Transverse colon (tissue), 4 donors: ENCODE measurements at regions not wholly inside any gene's neighbourhood (a gene's known extent, or its start where the extent isn't known, plus 50 kb on each side); places are given as distances from the start of the nearest gene placed in this dataset.

Experiments used
- DNase-seq: peaks from one replicate; pipeline ENCODE4 v3.0.0-alpha.2; 2019
- H3K27ac ChIP-seq, 4 donors: fragments of 200-600 bp; sonication (generic); 2 replicates each; pipeline ENCODE4 v1.5.1; 2016 to 2018; ENCODE audit warnings: inconsistent platforms in 4 of 4
- H3K27me3 ChIP-seq: fragments of 200-600 bp; sonication (generic); 2 replicates; pipeline ENCODE4 v1.5.1; 2017; ENCODE audit warnings: inconsistent platforms
- H3K36me3 ChIP-seq, 4 donors: fragments of 200-600 bp; sonication (generic); 2 replicates each; pipeline ENCODE4 v1.5.1; 2017 to 2019; ENCODE audit warnings: inconsistent platforms in 4 of 4
- H3K4me1 ChIP-seq, 4 donors: fragments of 200-600 bp; sonication (generic); 2 replicates each; pipeline ENCODE4 v1.5.1; 2017 to 2020; ENCODE audit warnings: inconsistent platforms in 4 of 4
- H3K4me3 ChIP-seq, 4 donors: fragments of 200-600 bp; sonication (generic); 1 replicate in 1 of 4; 2 replicates in 3 of 4; pipeline versions ENCODE4 v1.5.1 to v1.6.1; 2017 to 2019; ENCODE audit warnings: inconsistent platforms in 4 of 4
- H3K9me3 ChIP-seq, 2 donors: fragments of 200-600 bp; sonication (generic); 2 replicates each; pipeline ENCODE4 v1.5.1; 2017 to 2019; ENCODE audit warnings: inconsistent platforms in 2 of 2
- EP300 ChIP-seq: sonication (generic); formaldehyde crosslinking; IDR thresholded peaks from one replicate; pipeline ENCODE4 v1.6.1; 2017; ENCODE audit warnings: antibody characterized with exemption, low read depth
- POLR2A ChIP-seq: fragments of 450-650 bp; IDR thresholded peaks from one replicate; pipeline ENCODE4 v1.6.1; 2016; ENCODE audit warnings: antibody characterized with exemption, mild to moderate bottlenecking, moderate library complexity
- POLR2AphosphoS5 ChIP-seq, 3 donors: sonication (generic); formaldehyde crosslinking; IDR thresholded peaks; one replicate each; pipeline ENCODE4 v1.6.1; 2016; ENCODE audit warnings: antibody characterized with exemption in 3 of 3
- WGBS, 2 donors: methylation state at CpG; one replicate each; pipeline ENCODE4 v1.1.5; 2018; ENCODE audit warnings: low coverage in 1 of 2; 5-methylcytosine and 5-hydroxymethylcytosine counted together
- in situ Hi-C, 4 donors: fragments of 200-750 bp; cut with MboI; loops; one replicate each; pipeline versions ENCODE4 v1.15.0 to v1.15.1; 2017; ENCODE audit warnings: low sequenced_read_pairs in 3 of 4, low pct_ligation_motif_present in 1 of 4, low pct_unique_long_range_greater_than_20kb in 1 of 4
- intact Hi-C: fragments of 100-400 bp; cut with DNase I; formaldehyde crosslinking; loops from one replicate; pipeline ENCODE4 v1.15.1; 2023; ENCODE audit warnings: low total_unique reads
- TF ChIP-seq, protein P1 (sequence below), 5 experiments: fragments of 200-600 bp in 3 of 5; fragments of 450-650 bp in 2 of 5; sonication (generic) in 3 of 5; IDR thresholded peaks; 1 replicate in 2 of 5; 2 replicates in 3 of 5; pipeline ENCODE4 v1.5.1; 2016 to 2017; ENCODE audit warnings: antibody characterized with exemption in 5 of 5, inconsistent platforms in 3 of 5, mild to moderate bottlenecking in 2 of 5, moderate library complexity in 1 of 5

DNA sequence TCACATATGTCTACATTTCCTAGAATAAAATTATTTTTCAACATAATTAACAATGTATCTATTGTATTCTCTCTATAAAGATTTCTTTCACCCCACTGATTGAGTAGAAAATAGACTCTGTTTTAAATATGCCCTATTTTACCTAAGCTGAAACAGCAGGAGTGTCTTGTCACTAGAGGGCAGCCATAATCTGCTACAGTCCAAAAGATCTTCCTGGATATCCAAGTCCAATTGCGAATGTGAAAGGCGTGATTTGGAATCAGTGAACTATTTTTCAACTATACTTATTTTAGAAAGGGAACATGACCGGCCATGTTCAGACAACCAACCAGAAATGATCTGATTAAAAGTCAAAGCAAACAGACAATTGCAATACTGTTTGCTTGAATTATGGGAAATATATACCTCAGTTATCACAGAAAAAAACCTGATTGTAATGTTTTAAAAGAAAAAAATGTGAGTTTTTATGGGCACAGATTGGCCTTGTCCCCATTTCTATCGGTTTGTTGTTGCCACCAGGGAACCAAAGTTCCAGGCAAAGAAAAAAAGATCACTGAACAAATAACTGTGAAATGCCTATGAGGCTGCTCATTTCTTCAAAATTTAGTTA is 1211.0 kb upstream of the ADGRL4 start:
- no peak overlapping the region for H3K27ac ChIP-seq
- intact Hi-C loops = no loop called here
- WGBS, 2 donors = 13 to 16% methylated on average over 4 of the region's 4 CpGs

DNA sequence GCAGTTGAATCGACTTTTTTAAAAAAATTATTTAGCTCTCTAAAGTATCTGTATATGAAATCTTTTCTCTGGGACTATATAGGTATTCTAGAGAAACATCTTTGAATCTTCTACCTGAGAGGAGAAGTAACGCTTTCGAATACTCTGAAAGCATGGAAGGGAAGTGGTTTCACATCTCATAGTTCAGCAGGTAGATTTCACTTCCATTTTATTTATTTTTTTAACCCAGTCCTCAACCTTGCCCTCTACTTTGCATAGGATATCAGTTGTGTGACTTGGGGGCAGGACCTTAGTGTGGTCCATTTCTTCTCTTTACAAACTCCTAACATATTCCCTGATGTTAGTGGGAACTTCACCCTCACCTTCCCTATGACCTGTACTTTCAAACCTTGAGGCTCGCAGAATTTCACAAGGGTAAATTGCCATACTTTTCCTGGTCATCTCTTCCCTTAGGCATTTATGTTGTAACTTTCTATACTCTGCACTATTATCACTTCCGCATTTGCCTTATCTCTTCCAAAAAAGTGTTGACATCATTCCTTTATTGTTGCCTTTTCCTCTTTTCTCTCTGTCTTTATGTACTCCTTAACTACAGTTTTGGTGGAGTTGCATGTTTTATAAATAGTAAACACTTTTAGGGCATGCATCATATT is 1208.5 kb upstream of the ADGRL4 start:
- TF ChIP-seq EP300 (no peak), POLR2A (no peak), POLR2AphosphoS5 (IDR thresholded peaks at IDR 0.05) (no peak)
- TF ChIP-seq, protein P1, sequence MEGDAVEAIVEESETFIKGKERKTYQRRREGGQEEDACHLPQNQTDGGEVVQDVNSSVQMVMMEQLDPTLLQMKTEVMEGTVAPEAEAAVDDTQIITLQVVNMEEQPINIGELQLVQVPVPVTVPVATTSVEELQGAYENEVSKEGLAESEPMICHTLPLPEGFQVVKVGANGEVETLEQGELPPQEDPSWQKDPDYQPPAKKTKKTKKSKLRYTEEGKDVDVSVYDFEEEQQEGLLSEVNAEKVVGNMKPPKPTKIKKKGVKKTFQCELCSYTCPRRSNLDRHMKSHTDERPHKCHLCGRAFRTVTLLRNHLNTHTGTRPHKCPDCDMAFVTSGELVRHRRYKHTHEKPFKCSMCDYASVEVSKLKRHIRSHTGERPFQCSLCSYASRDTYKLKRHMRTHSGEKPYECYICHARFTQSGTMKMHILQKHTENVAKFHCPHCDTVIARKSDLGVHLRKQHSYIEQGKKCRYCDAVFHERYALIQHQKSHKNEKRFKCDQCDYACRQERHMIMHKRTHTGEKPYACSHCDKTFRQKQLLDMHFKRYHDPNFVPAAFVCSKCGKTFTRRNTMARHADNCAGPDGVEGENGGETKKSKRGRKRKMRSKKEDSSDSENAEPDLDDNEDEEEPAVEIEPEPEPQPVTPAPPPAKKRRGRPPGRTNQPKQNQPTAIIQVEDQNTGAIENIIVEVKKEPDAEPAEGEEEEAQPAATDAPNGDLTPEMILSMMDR (IDR thresholded peaks at IDR 0.05) = no peak
- no peak overlapping the region for H3K4me3 ChIP-seq
- DNase-seq = no peak
- H3K27ac ChIP-seq = no peak overlapping the region
- intact Hi-C loops = no loop called here
- WGBS, 2 donors = 75 to 78% methylated on average over 5 of the region's 5 CpGs
- no peaks in the 10 kb centered on the region for H3K27me3 ChIP-seq
- no peaks in the 10 kb centered on the region for H3K4me1 ChIP-seq
- H3K9me3 ChIP-seq = no peaks in the 10 kb centered on the region
- in situ Hi-C loops = no loop called here
- no peaks in the 10 kb centered on the region for H3K36me3 ChIP-seq

More for the DNA sequence above, 1211.0 kb upstream of the ADGRL4 start:
- Histone ChIP-seq H3K36me3 (no peaks in the 10 kb centered on the region), H3K27me3 (no peaks in the 10 kb centered on the region), H3K4me1 (no peaks in the 10 kb centered on the region), H3K9me3 (no peaks in the 10 kb centered on the region), H3K4me3 (no peak overlapping the region)
- TF ChIP-seq POLR2AphosphoS5 (IDR thresholded peaks at IDR 0.05) (no peak), POLR2A (no peak), EP300 (no peak)
- TF ChIP-seq, protein P1 (IDR thresholded peaks at IDR 0.05) = peak in 4 of 5 experiments; percentile 6 to 19 (median 14)
- DNase-seq = no peak
- in situ Hi-C loops = no loop called here

DNA sequence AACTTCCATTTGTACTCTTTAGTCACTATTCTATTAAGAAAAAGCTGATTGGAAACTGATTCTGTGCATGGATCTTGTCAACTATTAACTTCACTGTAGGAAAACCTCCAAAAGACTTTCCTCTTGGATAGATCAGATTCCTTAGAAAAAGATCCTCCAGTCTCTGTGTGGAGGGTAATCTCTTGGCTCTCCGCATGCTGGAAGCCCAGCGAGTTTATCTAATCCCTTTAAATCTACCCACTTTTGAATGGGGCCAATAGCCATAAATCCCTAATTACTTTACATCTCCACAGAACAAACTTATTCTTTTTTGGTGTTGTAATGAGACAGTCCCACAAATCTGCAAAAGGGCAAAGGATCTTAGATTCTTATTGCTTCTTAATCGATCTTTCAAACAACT is 1206.4 kb upstream of the ADGRL4 start:
- no peak for TF ChIP-seq POLR2A
- TF ChIP-seq POLR2AphosphoS5 (IDR thresholded peaks at IDR 0.05) = no peak
- TF ChIP-seq EP300 = no peak
- TF ChIP-seq, protein P1 (IDR thresholded peaks at IDR 0.05) = no peak
- H3K27me3 ChIP-seq = no peaks in the 10 kb centered on the region
- H3K36me3 ChIP-seq = no peaks in the 10 kb centered on the region
- in situ Hi-C loops (no loop called here), intact Hi-C loops (no loop called here)
- no peak overlapping the region for H3K27ac ChIP-seq
- no peaks in the 10 kb centered on the region for H3K9me3 ChIP-seq
- no peak for DNase-seq
- no peaks in the 10 kb centered on the region for H3K4me1 ChIP-seq
- WGBS, 2 donors = 71 to 74% methylated on average over 3 of the region's 3 CpGs
- H3K4me3 ChIP-seq = no peak overlapping the region

DNA sequence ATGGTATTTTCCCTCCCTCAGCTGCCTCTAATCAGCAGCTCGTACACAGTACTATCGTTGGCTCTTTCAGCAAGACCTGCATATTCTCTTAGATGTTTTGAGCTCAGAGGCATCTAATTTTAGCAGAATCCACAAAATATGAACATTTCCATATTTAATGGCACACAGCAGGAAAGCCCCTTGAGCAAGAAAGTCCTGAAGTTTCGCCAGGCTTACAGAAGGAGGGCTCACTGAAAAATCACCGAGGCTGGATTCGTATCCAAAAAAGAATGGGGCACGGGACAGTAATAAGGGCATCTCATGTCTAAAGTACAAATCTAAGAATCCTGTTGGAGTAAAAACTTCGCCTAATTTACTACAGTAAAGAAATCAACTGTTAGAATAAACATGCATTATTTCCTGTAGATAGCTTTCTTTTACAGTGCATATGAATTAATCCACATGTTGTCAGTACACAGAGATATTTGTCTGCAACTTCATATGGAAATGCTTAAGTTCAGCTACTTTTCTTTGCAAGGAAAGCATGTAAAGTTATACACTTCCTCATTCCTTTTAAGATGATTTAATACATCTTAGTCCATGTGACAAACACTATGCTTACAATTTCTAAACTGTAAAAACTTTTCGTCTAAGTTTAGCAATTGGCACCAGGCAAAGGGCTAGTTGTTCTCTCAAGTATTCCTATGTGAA is 1205.3 kb upstream of the ADGRL4 start:
- no peak overlapping the region for H3K27ac ChIP-seq
- H3K4me3 ChIP-seq = no peak overlapping the region
- no peaks in the 10 kb centered on the region for H3K4me1 ChIP-seq
- TF ChIP-seq, protein P1 (IDR thresholded peaks at IDR 0.05) = no peak
- TF ChIP-seq POLR2A (no peak), EP300 (no peak), POLR2AphosphoS5 (IDR thresholded peaks at IDR 0.05) (no peak)
- intact Hi-C loops (loop anchor here (1.0 kb wide), 1 partner anchor 33 kb away; no protein-coding TSS in a partner anchor), in situ Hi-C loops (no loop called here)
- no peaks in the 10 kb centered on the region for H3K36me3 ChIP-seq
- WGBS, 2 donors = 69 to 71% methylated on average over 8 of the region's 8 CpGs
- no peaks in the 10 kb centered on the region for H3K9me3 ChIP-seq
- H3K27me3 ChIP-seq = no peaks in the 10 kb centered on the region
- DNase-seq = no peak
